ENCODE measurements at regions not wholly inside any gene's neighbourhood (a gene's known extent, or its start where the extent isn't known, plus 50 kb on each side); places are given as distances from the start of the nearest gene placed in this dataset.

- no peak for DNase-seq
Measured at GRCh38 chr19:33948651-33949335, 152.1 kb downstream of the KCTD15 start.

- no peak for DNase-seq
Measured at GRCh38 chr19:33950091-33950750, 153.6 kb downstream of the KCTD15 start.

GRCh38 chr19:33953023-33953422 lies 156.4 kb downstream of the KCTD15 start:
- DNase-seq: no peak

GRCh38 chr19:33953592-33953991 lies 156.9 kb downstream of the KCTD15 start:
- no peak for DNase-seq

GRCh38 chr19:33954686-33955085 lies 158.0 kb downstream of the KCTD15 start:
- no peak for DNase-seq

- DNase-seq: no peak
Measured at GRCh38 chr19:33956941-33957340, 160.3 kb downstream of the KCTD15 start.

- no peak for DNase-seq
Measured at GRCh38 chr19:33957804-33958203, 161.1 kb downstream of the KCTD15 start.

GRCh38 chr19:33960566-33960965 lies 163.9 kb downstream of the KCTD15 start:
- DNase-seq: no peak

GRCh38 chr19:33962161-33962560 lies 165.5 kb downstream of the KCTD15 start:
- no peak for DNase-seq

- no peak for DNase-seq
Measured at GRCh38 chr19:33963514-33963913, 166.8 kb downstream of the KCTD15 start.

GRCh38 chr19:33971073-33971472 lies 174.4 kb downstream of the KCTD15 start:
- DNase-seq: no peak

- no peak for DNase-seq
Measured at GRCh38 chr19:33977756-33978685, 181.4 kb downstream of the KCTD15 start.

- no peak for DNase-seq
Measured at GRCh38 chr19:33982706-33983105, 186.0 kb downstream of the KCTD15 start.

- DNase-seq: no peak
Measured at GRCh38 chr19:33988601-33989000, 183.7 kb upstream of the LSM14A start.

- DNase-seq: no peak
Measured at GRCh38 chr19:33997690-33998089, 174.6 kb upstream of the LSM14A start.

GRCh38 chr19:33998302-33998701 lies 174.0 kb upstream of the LSM14A start:
- no peak for DNase-seq

- DNase-seq: no peak
Measured at GRCh38 chr19:33998739-33999345, 173.5 kb upstream of the LSM14A start.

GRCh38 chr19:34017024-34017423 lies 155.3 kb upstream of the LSM14A start:
- DNase-seq: no peak

- DNase-seq: no peak
Measured at GRCh38 chr19:34017601-34018000, 154.7 kb upstream of the LSM14A start.

- no peak for DNase-seq
Measured at GRCh38 chr19:34018546-34018945, 153.8 kb upstream of the LSM14A start.

GRCh38 chr19:34023381-34023780 lies 148.9 kb upstream of the LSM14A start:
- no peak for DNase-seq

GRCh38 chr19:34033880-34034279 lies 138.4 kb upstream of the LSM14A start:
- no peak for DNase-seq

- DNase-seq: no peak
Measured at GRCh38 chr19:34034318-34034846, 137.9 kb upstream of the LSM14A start.

Measured in activated gamma-delta T cell treated with Interleukin-2 at 50 U/mL for 16 hours (primary cell).